HG03521 (cell line): ENCODE measurements at regions not wholly inside any gene's neighbourhood (a gene's known extent, or its start where the extent isn't known, plus 50 kb on each side); places are given as distances from the start of the nearest gene placed in this dataset.

Source experiments
- ATAC-seq: cut with Tn5 transposase; IDR thresholded peaks from one replicate; pipeline ENCODE4 v1.9.1; 2021; ENCODE audit warnings: mild to moderate bottlenecking, moderate library complexity; ENCODE audit not compliant: unreplicated experiment

GRCh38 chr12:86373813-86374212, 117.6 kb upstream of the MGAT4C start:
- ATAC-seq = no peak

GRCh38 chr12:86367137-86367536, 110.9 kb upstream of the MGAT4C start:
- ATAC-seq = no peak

GRCh38 chr12:86349196-86349595, 93.0 kb upstream of the MGAT4C start:
- ATAC-seq = no peak

- no peak for ATAC-seq
These were observed 77.8 kb upstream of the MGAT4C start for GRCh38 chr12:86333955-86334522.

- ATAC-seq = no peak
These were observed 75.3 kb upstream of the MGAT4C start for GRCh38 chr12:86331457-86331856.

- ATAC-seq = no peak
These were observed 74.8 kb upstream of the MGAT4C start for GRCh38 chr12:86331012-86331411.

GRCh38 chr12:86312232-86312631, 56.0 kb upstream of the MGAT4C start:
- no peak for ATAC-seq
